Memory B cell (primary cell): ENCODE measurements at regions not wholly inside any gene's neighbourhood (a gene's known extent, or its start where the extent isn't known, plus 50 kb on each side); places are given as distances from the start of the nearest gene placed in this dataset.
"Not testable (repeated sequence)": the region's sequence is repeated elsewhere in the genome, so short reads cannot be mapped to it uniquely, and the experiment has no call there.

Source experiments
- ATAC-seq: fragments of 150-1000 bp; cut with Tn5 transposase; 2 replicates; pipeline ENCODE4 v1.10.0; 2021; ENCODE audit warnings: low read depth, mild to moderate bottlenecking, moderate library complexity
- DNase-seq, 2 donors: peaks; one replicate each; pipeline ENCODE4 v3.0.0; 2022; ENCODE audit warnings: low spot score in 2 of 2
- H3K27ac Mint-ChIP-seq: one replicate; pipeline ENCODE4 v1.8.0; 2022; ENCODE audit warnings: mild to moderate bottlenecking, moderate library complexity, mixed read lengths
- H3K27me3 Mint-ChIP-seq: one replicate; pipeline ENCODE4 v1.8.0; 2022; ENCODE audit warnings: mixed read lengths
- H3K36me3 Mint-ChIP-seq: one replicate; pipeline ENCODE4 v1.8.0; 2022; ENCODE audit warnings: mild to moderate bottlenecking, mixed read lengths
- H3K4me1 Mint-ChIP-seq: one replicate; pipeline ENCODE4 v1.8.0; 2022; ENCODE audit warnings: mixed read lengths
- H3K4me3 Mint-ChIP-seq: one replicate; pipeline ENCODE4 v1.8.0; 2022; ENCODE audit warnings: mild to moderate bottlenecking, moderate library complexity, mixed read lengths
- H3K9me3 Mint-ChIP-seq: one replicate; pipeline ENCODE4 v1.8.0; 2022; ENCODE audit warnings: mixed read lengths

DNA sequence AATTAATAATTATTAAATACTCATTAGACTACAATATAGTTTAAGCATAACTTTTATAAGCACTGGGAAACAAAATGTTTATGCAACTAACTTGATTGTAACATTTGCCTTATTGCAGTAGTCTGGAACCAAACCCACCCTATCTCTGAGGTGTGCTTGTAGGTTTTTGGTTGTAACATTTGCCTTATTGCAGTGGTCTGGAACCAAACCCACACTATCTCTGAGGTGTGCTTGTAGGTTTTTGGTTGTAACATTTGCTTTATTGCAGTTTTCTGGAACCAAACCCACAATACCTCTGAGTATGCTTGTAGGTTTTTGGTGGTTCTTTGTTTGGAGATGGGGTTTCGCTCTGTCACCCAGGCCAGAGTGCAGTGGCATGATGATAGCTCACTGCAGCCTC, 1376.4 kb upstream of the DEFB115 start:
- ATAC-seq, DNase-seq, H3K36me3 Mint-ChIP-seq, H3K27ac Mint-ChIP-seq, H3K4me3 Mint-ChIP-seq, H3K4me1 Mint-ChIP-seq, H3K27me3 Mint-ChIP-seq: not testable (repeated sequence)
- H3K9me3 Mint-ChIP-seq, result peaks cover 12% of the 10 kb centered on the region

DNA sequence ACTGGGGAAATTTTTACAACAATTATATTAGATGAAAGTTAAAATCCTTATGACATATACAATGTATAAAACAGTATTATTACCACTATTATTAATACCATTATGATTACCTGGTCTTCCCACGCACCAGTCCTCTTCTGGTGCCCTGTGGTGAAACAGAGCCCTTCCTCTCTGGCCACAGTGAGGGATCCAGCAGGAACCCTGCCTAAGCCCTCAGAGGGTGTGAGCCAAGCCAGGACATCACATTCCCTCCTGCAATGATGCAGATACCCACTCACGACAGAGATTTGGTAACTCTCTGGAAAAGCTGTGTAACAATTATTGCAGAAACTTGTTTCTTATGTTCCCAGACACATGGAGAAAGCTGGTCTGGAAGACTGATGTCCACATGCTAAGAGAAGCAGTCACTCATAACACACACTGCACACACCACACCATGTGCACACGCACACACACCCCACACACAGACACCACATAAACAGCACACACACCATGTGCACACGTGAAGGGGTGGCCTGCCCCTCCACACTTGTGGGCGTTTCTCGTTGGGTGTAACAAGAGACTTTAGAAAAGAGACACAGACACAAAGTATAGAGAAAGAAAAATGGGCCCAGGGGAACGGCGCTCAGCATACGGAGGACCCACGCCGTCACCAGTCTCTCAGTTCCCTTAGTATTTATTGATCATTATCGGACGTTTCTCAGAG, 1373.8 kb upstream of the DEFB115 start:
- ATAC-seq, H3K27me3 Mint-ChIP-seq, H3K27ac Mint-ChIP-seq, DNase-seq, H3K4me3 Mint-ChIP-seq, H3K4me1 Mint-ChIP-seq, H3K36me3 Mint-ChIP-seq: not testable (repeated sequence)
- H3K9me3 Mint-ChIP-seq, result peaks cover 12% of the 10 kb centered on the region

DNA sequence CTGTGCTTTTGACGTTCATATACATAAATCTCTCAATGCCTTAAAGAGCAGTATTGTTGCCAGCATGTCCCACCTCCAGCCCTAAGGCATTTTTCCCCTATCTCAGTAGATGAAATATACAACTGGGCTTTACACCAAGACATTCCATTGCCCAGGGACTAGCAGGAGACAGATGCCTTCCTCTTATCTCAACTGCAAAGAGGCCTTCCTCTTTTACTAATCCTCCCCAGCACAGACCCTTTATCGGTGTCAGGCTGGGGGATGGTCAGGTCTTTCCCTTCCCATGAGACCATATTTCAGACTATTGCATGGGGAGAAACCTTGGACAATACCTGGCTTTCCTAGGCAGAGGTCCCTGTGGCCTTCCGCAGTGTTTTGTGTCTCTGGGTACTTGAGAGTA, 1373.1 kb upstream of the DEFB115 start:
- H3K9me3 Mint-ChIP-seq, result peaks cover 12% of the 10 kb centered on the region
- H3K4me3 Mint-ChIP-seq, H3K27ac Mint-ChIP-seq, DNase-seq, H3K36me3 Mint-ChIP-seq, ATAC-seq, H3K4me1 Mint-ChIP-seq, H3K27me3 Mint-ChIP-seq: not testable (repeated sequence)

GRCh38 chr20:29885282-29886185, 1371.9 kb upstream of the DEFB115 start:
- H3K27ac Mint-ChIP-seq, DNase-seq, H3K4me3 Mint-ChIP-seq, H3K4me1 Mint-ChIP-seq, H3K36me3 Mint-ChIP-seq, ATAC-seq, H3K27me3 Mint-ChIP-seq: not testable (repeated sequence)
- peaks cover 12% of the 10 kb centered on the region for H3K9me3 Mint-ChIP-seq

DNA sequence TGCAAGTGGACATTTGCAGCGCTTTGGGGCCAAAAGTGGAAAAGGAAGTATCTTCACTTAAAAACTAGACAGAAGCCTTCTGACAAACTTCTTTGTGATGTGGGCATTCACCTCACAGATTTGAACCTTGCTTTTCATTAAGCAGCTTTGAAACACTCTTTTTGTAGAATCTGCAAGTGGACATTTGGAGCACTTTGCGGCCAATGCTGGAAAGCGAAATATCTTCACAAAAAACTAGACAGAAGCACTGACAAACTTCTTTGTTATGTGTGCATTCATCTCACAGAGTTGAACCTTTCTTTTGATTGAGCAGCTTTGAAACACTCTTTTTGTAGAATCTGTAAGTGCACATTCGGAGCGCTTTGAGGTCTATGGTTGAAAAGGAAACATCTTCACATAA, 1365.9 kb upstream of the DEFB115 start:
- not testable (repeated sequence) for H3K27me3 Mint-ChIP-seq, H3K4me3 Mint-ChIP-seq, H3K9me3 Mint-ChIP-seq, DNase-seq, H3K27ac Mint-ChIP-seq, H3K4me1 Mint-ChIP-seq, ATAC-seq, H3K36me3 Mint-ChIP-seq
